ENCODE measurements at regions not wholly inside any gene's neighbourhood (a gene's known extent, or its start where the extent isn't known, plus 50 kb on each side); places are given as distances from the start of the nearest gene placed in this dataset.

GRCh38 chr5:29077451-29077850, 2039.1 kb upstream of the CDH9 start:
- DNase-seq (ENCODE audit: low spot score): no peak
- Histone ChIP-seq H3K4me2 (ENCODE audit: low read length) (no peak overlapping the region), H3K9me3 (ENCODE audit: low read length) (0 out of 2 replicates have a peak, but pooled peaks cover 6% of the 10 kb centered on the region), H3K36me3 (ENCODE audit: insufficient read depth, low read length) (no peaks in the 10 kb centered on the region), H4K20me1 (ENCODE audit: insufficient read depth, low read length) (no peaks in the 10 kb centered on the region), H3K27ac (ENCODE audit: low read depth, low read length, poor library complexity, severe bottlenecking) (no peak overlapping the region), H2AFZ (ENCODE audit: low read length) (no peak overlapping the region), H3K9me2 (ENCODE audit: insufficient read depth, low read length) (no peaks in the 10 kb centered on the region), H3K79me2 (ENCODE audit: insufficient read depth, low read depth, low read length) (no peaks in the 10 kb centered on the region), H3K4me1 (ENCODE audit: insufficient read depth, low read length, poor library complexity, severe bottlenecking) (no peaks in the 10 kb centered on the region), H3K4me3 (ENCODE audit: low read depth, low read length, poor library complexity, severe bottlenecking) (no peak overlapping the region)
- intact Hi-C loops (cut with micrococcal nuclease; ENCODE audit: unreplicated experiment): no loop called here
- ChIA-PET POLR2A (no interaction called here), CTCF (ENCODE audit: unreplicated experiment) (no interaction called here)
- no TSS peak for BruUV-seq (replicated peaks)
- TF ChIP-seq CTCF (conservative IDR thresholded peaks at IDR 0.05; ENCODE audit: low read length): no peak
- TF ChIP-seq EZH2phosphoT487 (IDR thresholded peaks at IDR 0.05; ENCODE audit: borderline replicate concordance, low read depth, low read length): no peak

- Histone ChIP-seq H3K79me2 (ENCODE audit: insufficient read depth, low read depth, low read length) (no peaks in the 10 kb centered on the region), H3K9me2 (ENCODE audit: insufficient read depth, low read length) (no peaks in the 10 kb centered on the region), H3K36me3 (ENCODE audit: insufficient read depth, low read length) (no peaks in the 10 kb centered on the region), H3K4me1 (ENCODE audit: insufficient read depth, low read length, poor library complexity, severe bottlenecking) (no peaks in the 10 kb centered on the region), H4K20me1 (ENCODE audit: insufficient read depth, low read length) (no peaks in the 10 kb centered on the region), H3K4me2 (ENCODE audit: low read length) (no peak overlapping the region), H3K9me3 (ENCODE audit: low read length) (0 out of 2 replicates have a peak, but pooled peaks cover 6% of the 10 kb centered on the region), H3K27ac (ENCODE audit: low read depth, low read length, poor library complexity, severe bottlenecking) (no peak overlapping the region), H2AFZ (ENCODE audit: low read length) (no peak overlapping the region), H3K4me3 (ENCODE audit: low read depth, low read length, poor library complexity, severe bottlenecking) (no peak overlapping the region)
- no peak for DNase-seq (ENCODE audit: low spot score)
- intact Hi-C loops (cut with micrococcal nuclease; ENCODE audit: unreplicated experiment): no loop called here
- CTCF ChIA-PET (ENCODE audit: unreplicated experiment): no interaction called here
- BruUV-seq (replicated peaks): no TSS peak
- TF ChIP-seq EZH2phosphoT487 (IDR thresholded peaks at IDR 0.05; ENCODE audit: borderline replicate concordance, low read depth, low read length) (no peak), CTCF (conservative IDR thresholded peaks at IDR 0.05; ENCODE audit: low read length) (no peak)
- POLR2A ChIA-PET: no interaction called here
These were observed 2030.7 kb upstream of the CDH9 start for GRCh38 chr5:29069104-29069402.

- POLR2A ChIA-PET: interaction anchor here (0.7 kb wide), 1 partner anchor 61 kb away, joined by 4 read pairs; no protein-coding TSS in a partner anchor
- Histone ChIP-seq H3K4me3 (ENCODE audit: low read depth, low read length, poor library complexity, severe bottlenecking) (no peak overlapping the region), H4K20me1 (ENCODE audit: insufficient read depth, low read length) (no peaks in the 10 kb centered on the region), H3K9me3 (ENCODE audit: low read length) (no peaks in the 10 kb centered on the region), H3K4me2 (ENCODE audit: low read length) (no peak overlapping the region), H2AFZ (ENCODE audit: low read length) (no peak overlapping the region), H3K79me2 (ENCODE audit: insufficient read depth, low read depth, low read length) (no peaks in the 10 kb centered on the region), H3K27ac (ENCODE audit: low read depth, low read length, poor library complexity, severe bottlenecking) (no peak overlapping the region), H3K9me2 (ENCODE audit: insufficient read depth, low read length) (no peaks in the 10 kb centered on the region), H3K36me3 (ENCODE audit: insufficient read depth, low read length) (no peaks in the 10 kb centered on the region), H3K4me1 (ENCODE audit: insufficient read depth, low read length, poor library complexity, severe bottlenecking) (no peaks in the 10 kb centered on the region)
- BruUV-seq (replicated peaks): no TSS peak
- TF ChIP-seq EZH2phosphoT487 (IDR thresholded peaks at IDR 0.05; ENCODE audit: borderline replicate concordance, low read depth, low read length): no peak
- TF ChIP-seq CTCF (conservative IDR thresholded peaks at IDR 0.05; ENCODE audit: low read length): no peak
- DNase-seq (ENCODE audit: low spot score): no peak
- CTCF ChIA-PET (ENCODE audit: unreplicated experiment): no interaction called here
- intact Hi-C loops (cut with micrococcal nuclease; ENCODE audit: unreplicated experiment): no loop called here
These were observed 2023.0 kb upstream of the CDH9 start for GRCh38 chr5:29061381-29061780.

All from OCI-LY7 (cell line).